Peyer's patch (tissue), 4 donors: ENCODE measurements at regions not wholly inside any gene's neighbourhood (a gene's known extent, or its start where the extent isn't known, plus 50 kb on each side); places are given as distances from the start of the nearest gene placed in this dataset.

Experiments
- DNase-seq, 3 donors: peaks; one replicate each; pipeline ENCODE4 v3.0.0-alpha.2; 2017 to 2019
- H3K27ac ChIP-seq, 4 donors: fragments of 200-600 bp; sonication (generic); one replicate each; pipeline ENCODE4 v1.5.1; 2016 to 2019
- H3K27me3 ChIP-seq, 2 donors: fragments of 200-600 bp; sonication (generic); one replicate each; pipeline ENCODE4 v1.5.1; 2019
- H3K36me3 ChIP-seq, 3 donors: fragments of 200-600 bp; sonication (generic); one replicate each; pipeline ENCODE4 v1.5.1; 2016 to 2019
- H3K4me1 ChIP-seq, 4 donors: fragments of 200-600 bp; sonication (generic); one replicate each; pipeline ENCODE4 v1.5.1; 2016 to 2019
- H3K4me3 ChIP-seq, 4 donors: fragments of 200-600 bp; sonication (generic); 1 replicate in 3 of 4; 2 replicates in 1 of 4; pipeline ENCODE4 v1.5.1; 2016 to 2019; ENCODE audit warnings: mild to moderate bottlenecking in 1 of 4
- H3K9me3 ChIP-seq, 4 donors: fragments of 200-600 bp; sonication (generic); one replicate each; pipeline ENCODE4 v1.5.1; 2016 to 2019; ENCODE audit warnings: mild to moderate bottlenecking in 1 of 4
- POLR2A ChIP-seq, 2 donors: fragments of 450-650 bp; IDR thresholded peaks; one replicate each; pipeline ENCODE4 v1.5.1; 2017; ENCODE audit warnings: antibody characterized with exemption in 2 of 2, mild to moderate bottlenecking in 2 of 2, moderate library complexity in 2 of 2
- TF ChIP-seq, protein P1 (sequence below), 6 experiments: fragments of 450-650 bp in 4 of 6; fragments of 200-600 bp in 2 of 6; sonication (generic) in 1 of 6; IDR thresholded peaks; one replicate each; pipeline ENCODE4 v1.5.1; 2017 to 2019; ENCODE audit warnings: antibody characterized with exemption in 6 of 6, mild to moderate bottlenecking in 3 of 6, moderate library complexity in 1 of 6

DNA sequence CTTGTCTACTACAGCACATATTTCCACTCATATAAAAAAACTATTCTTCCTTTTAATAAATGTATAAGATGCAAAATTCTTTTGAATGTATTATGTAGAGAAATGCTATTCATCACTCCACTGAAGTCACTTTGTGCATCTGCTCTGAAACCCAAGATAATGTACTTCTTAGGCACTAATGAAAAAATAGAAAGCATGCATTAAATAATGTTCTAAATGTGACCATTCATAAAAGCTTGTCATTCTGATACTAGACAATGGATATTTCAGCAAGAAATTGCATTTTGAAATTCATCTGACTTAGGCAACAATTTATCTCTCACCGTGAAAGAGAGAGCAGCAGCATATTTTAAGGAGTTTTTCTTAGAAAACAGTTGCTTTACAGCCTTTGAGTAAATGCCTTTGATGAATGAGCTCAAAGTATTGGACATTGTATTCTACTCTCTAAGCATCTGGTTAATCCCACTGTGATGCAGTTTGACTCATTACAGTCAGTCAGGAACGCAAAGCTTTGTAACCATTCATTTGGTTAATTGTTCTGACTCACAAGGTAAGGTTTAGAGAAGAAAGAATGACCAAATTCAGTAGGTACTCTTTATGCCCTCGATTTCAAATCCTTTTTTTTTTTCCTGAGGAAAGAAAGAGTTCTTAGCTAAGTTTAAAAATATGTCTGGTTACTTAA, 2233.8 kb upstream of the C9orf72 start:
- Histone ChIP-seq H3K4me1 (no peaks in the 10 kb centered on the region), H3K4me3 (no peak overlapping the region), H3K36me3 (no peaks in the 10 kb centered on the region), H3K27me3 (no peaks in the 10 kb centered on the region), H3K27ac (no peak overlapping the region), H3K9me3 (no peaks in the 10 kb centered on the region)
- TF ChIP-seq POLR2A (IDR thresholded peaks at IDR 0.05), result no peak
- TF ChIP-seq, protein P1, sequence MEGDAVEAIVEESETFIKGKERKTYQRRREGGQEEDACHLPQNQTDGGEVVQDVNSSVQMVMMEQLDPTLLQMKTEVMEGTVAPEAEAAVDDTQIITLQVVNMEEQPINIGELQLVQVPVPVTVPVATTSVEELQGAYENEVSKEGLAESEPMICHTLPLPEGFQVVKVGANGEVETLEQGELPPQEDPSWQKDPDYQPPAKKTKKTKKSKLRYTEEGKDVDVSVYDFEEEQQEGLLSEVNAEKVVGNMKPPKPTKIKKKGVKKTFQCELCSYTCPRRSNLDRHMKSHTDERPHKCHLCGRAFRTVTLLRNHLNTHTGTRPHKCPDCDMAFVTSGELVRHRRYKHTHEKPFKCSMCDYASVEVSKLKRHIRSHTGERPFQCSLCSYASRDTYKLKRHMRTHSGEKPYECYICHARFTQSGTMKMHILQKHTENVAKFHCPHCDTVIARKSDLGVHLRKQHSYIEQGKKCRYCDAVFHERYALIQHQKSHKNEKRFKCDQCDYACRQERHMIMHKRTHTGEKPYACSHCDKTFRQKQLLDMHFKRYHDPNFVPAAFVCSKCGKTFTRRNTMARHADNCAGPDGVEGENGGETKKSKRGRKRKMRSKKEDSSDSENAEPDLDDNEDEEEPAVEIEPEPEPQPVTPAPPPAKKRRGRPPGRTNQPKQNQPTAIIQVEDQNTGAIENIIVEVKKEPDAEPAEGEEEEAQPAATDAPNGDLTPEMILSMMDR (IDR thresholded peaks at IDR 0.05), result no peak
- no peak for DNase-seq

DNA sequence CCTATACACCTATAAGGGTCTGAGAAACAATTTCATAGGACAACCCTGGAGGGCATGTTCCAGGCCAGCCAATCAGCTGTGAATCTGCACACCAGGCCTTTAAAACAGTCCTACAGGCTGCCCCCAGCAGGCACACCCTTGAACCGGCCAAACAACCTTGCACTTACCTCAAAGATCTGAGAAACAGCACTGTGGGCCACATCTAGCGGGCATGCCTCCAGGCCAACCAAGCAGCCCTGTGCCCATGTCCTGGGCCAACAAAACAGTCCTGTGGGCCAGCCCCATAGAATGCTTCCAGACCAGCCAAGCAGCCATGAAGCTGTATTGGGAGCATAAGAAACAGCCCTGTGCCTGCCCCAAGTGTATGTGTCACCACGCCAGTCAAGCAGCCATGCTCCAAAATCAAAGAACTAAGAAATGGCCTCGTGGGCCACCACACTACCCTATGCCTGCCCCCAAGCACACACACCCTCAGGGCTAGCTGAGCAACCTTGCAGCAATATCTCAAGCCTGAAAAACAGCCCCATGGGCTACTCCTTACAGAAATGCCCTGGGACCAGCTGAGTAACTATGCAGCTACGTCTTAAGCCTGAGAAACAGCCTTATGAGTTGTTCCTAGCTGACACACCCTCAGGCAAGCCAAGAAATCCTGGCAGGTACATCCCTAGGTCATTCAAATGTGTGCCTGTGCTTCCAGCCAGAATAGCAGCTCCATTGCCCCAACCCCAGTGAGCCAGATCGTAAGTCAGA, 2243.8 kb upstream of the C9orf72 start:
- Histone ChIP-seq H3K9me3 (no peaks in the 10 kb centered on the region), H3K4me3 (no peak overlapping the region), H3K36me3 (no peaks in the 10 kb centered on the region), H3K27me3 (no peaks in the 10 kb centered on the region), H3K27ac (no peak overlapping the region), H3K4me1 (no peaks in the 10 kb centered on the region)
- TF ChIP-seq, protein P1 (IDR thresholded peaks at IDR 0.05), result no peak
- no peak for TF ChIP-seq POLR2A (IDR thresholded peaks at IDR 0.05)
- DNase-seq, result no peak

DNA sequence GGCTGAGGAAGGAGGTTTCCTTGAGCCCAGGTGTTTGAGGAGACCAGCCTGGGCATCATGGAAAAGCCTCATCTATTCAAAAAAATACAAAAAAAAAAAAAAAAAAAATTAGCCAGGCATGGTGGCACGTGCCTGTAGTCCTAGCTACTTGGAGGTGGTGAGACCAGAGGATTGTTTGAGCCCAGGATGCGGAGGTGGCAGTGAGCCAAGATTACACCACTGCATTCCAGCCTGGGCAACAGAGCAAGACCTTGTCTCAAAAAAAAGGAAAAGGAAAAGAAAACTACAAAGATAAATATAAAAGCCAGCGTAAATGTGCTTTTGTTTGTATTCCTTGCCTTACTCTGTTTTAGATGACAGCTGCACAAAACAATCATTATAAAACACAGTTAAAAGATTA, 2249.2 kb upstream of the C9orf72 start:
- Histone ChIP-seq H3K27me3 (no peaks in the 10 kb centered on the region), H3K4me3 (no peak overlapping the region), H3K27ac (no peak overlapping the region), H3K9me3 (no peaks in the 10 kb centered on the region), H3K36me3 (no peaks in the 10 kb centered on the region), H3K4me1 (no peaks in the 10 kb centered on the region)
- no peak for TF ChIP-seq POLR2A (IDR thresholded peaks at IDR 0.05)
- TF ChIP-seq, protein P1 (IDR thresholded peaks at IDR 0.05), result no peak
- no peak for DNase-seq

DNA sequence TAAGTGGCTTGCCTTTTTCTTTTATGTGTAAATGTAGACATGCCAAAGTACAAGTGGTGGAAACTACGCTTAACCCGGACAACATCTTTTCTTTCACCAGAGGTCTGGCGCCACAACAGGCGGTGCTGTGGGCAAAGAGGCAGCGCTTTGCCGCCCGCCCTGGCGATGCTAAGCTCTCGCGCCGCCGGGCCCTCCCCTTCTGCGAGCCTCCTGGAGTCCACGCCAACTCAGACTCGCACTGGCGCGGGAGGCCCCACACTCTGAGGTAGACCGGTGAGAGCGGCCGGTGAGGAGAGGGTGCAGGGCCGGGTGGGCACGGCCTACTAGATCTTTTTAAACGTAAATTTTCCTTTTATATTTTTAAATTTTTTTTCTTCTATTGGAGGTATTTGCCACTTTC, 2253.1 kb upstream of the C9orf72 start:
- H3K4me3 ChIP-seq, result no peak overlapping the region
- no peaks in the 10 kb centered on the region for H3K9me3 ChIP-seq
- no peak for DNase-seq
- H3K4me1 ChIP-seq, result no peaks in the 10 kb centered on the region
- H3K36me3 ChIP-seq, result no peaks in the 10 kb centered on the region
- H3K27me3 ChIP-seq, result no peaks in the 10 kb centered on the region
- no peak for TF ChIP-seq POLR2A (IDR thresholded peaks at IDR 0.05)
- TF ChIP-seq, protein P1 (IDR thresholded peaks at IDR 0.05), result no peak
- no peak overlapping the region for H3K27ac ChIP-seq

DNA sequence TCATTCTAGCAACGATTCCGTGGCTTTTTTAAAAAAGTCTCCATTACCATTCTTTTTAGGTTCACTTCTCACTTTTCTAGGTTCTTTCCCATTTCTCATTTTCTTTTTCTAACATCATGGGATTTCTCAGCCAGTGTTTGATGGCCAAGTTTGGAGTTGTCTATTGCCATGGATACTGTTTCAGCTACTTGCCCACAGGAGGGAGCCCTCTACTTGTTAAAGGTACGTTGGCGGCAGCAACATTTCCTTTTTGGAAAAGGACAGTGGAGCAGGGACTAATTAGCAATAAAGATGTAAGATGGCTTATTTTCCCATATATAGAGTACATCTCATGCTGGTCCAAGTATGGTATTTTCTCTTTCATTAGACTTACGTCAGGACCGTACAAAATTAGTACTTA, 2257.5 kb upstream of the C9orf72 start:
- Histone ChIP-seq H3K4me1 (no peaks in the 10 kb centered on the region), H3K4me3 (no peak overlapping the region), H3K36me3 (no peaks in the 10 kb centered on the region), H3K27me3 (no peaks in the 10 kb centered on the region), H3K9me3 (no peaks in the 10 kb centered on the region), H3K27ac (no peak overlapping the region)
- no peak for DNase-seq
- TF ChIP-seq POLR2A (IDR thresholded peaks at IDR 0.05), result no peak
- TF ChIP-seq, protein P1 (IDR thresholded peaks at IDR 0.05), result peak in 4 of 6 experiments; percentile 5 to 49 (median 46)
